Spleen (tissue), 11 donors: ENCODE measurements at regions not wholly inside any gene's neighbourhood (a gene's known extent, or its start where the extent isn't known, plus 50 kb on each side); places are given as distances from the start of the nearest gene placed in this dataset.

ENCODE experiments used
- DNase-seq: peaks from one replicate; pipeline ENCODE4 v3.0.0-alpha.2; 2020
- H3K27ac ChIP-seq, 8 donors: fragments of 200-600 bp; sonication (generic) in 7 of 8; 1 replicate in 4 of 8; 2 replicates in 4 of 8; pipeline versions ENCODE4 v1.5.0 to v1.8.0; 2016 to 2021; ENCODE audit warnings: inconsistent platforms in 4 of 8, mild to moderate bottlenecking in 4 of 8, moderate library complexity in 1 of 8
- H3K27me3 ChIP-seq, 7 donors: fragments of 200-600 bp; sonication (generic) in 6 of 7; replicated peaks in 1 of 7; 1 replicate in 4 of 7; 2 replicates in 3 of 7; pipeline versions ENCODE4 v1.5.0 to v1.8.0; 2016 to 2021; ENCODE audit warnings: inconsistent platforms in 3 of 7, mild to moderate bottlenecking in 1 of 7
- H3K36me3 ChIP-seq, 6 donors: fragments of 200-600 bp; sonication (generic) in 5 of 6; 1 replicate in 4 of 6; 2 replicates in 2 of 6; pipeline versions ENCODE4 v1.5.0 to v1.8.0; 2016 to 2021; ENCODE audit warnings: inconsistent platforms in 2 of 6
- H3K4me1 ChIP-seq, 6 donors: fragments of 200-600 bp; sonication (generic) in 5 of 6; 1 replicate in 3 of 6; 2 replicates in 3 of 6; pipeline versions ENCODE4 v1.5.0 to v1.8.0; 2016 to 2021; ENCODE audit warnings: inconsistent platforms in 3 of 6
- H3K4me3 ChIP-seq, 8 donors: fragments of 200-600 bp; sonication (generic) in 7 of 8; 1 replicate in 4 of 8; 2 replicates in 4 of 8; pipeline versions ENCODE4 v1.5.0 to v1.8.0; 2016 to 2021; ENCODE audit warnings: inconsistent platforms in 4 of 8, mild to moderate bottlenecking in 4 of 8, moderate library complexity in 2 of 8
- H3K9me3 ChIP-seq, 8 donors: fragments of 200-600 bp; sonication (generic) in 7 of 8; 1 replicate in 4 of 8; 2 replicates in 4 of 8; pipeline versions ENCODE4 v1.5.0 to v1.8.0; 2016 to 2021; ENCODE audit warnings: inconsistent platforms in 4 of 8
- CTCF ChIP-seq, 11 experiments: fragments of 200-600 bp in 7 of 11; fragments of 450-650 bp in 4 of 11; sonication (generic) in 4 of 11; IDR thresholded peaks in 8 of 11; conservative IDR thresholded peaks in 3 of 11; 1 replicate in 7 of 11; 2 replicates in 4 of 11; pipeline versions ENCODE4 v1.4.0 to v1.8.0; 2016 to 2021; ENCODE audit warnings: antibody characterized with exemption in 11 of 11, inconsistent platforms in 4 of 11, mild to moderate bottlenecking in 1 of 11
- POLR2A ChIP-seq, 3 donors: fragments of 450-650 bp; IDR thresholded peaks; one replicate each; pipeline ENCODE4 v1.5.1; 2017; ENCODE audit warnings: antibody characterized with exemption in 3 of 3, mild to moderate bottlenecking in 1 of 3
- POLR2AphosphoS5 ChIP-seq, 3 donors: sonication (generic); formaldehyde crosslinking; IDR thresholded peaks; one replicate each; pipeline ENCODE4 v1.5.1; 2017; ENCODE audit warnings: antibody characterized with exemption in 3 of 3
- WGBS, 5 donors: extraction: QIAGEN DNeasy Blood & Tissue Kit in 3 of 5; methylation state at CpG; one replicate each; pipeline versions ENCODE4 v1.1.5 to v1.1.7; 2013 to 2018; 5-methylcytosine and 5-hydroxymethylcytosine counted together
- intact Hi-C: fragments of 100-400 bp; cut with DNase I; formaldehyde crosslinking; loops from one replicate; pipeline ENCODE4 v1.15.0; 2023; ENCODE audit warnings: low total_unique reads
- donor health status: healthy with polysubstance abuse.
- donor health status: DM: no; HTN: no; CAD: no; lungs with moderate emphysema.
- donor health status: DM: no; HTN: no; CAD: no.
- donor health status: Bipolar disorder and iron deficiency.
- donor health status: healthy.
- donor health status: DM: no; HTN: no; CAD: no.
- donor health status: DM: yes; HTN: yes; CAD: no.

DNA sequence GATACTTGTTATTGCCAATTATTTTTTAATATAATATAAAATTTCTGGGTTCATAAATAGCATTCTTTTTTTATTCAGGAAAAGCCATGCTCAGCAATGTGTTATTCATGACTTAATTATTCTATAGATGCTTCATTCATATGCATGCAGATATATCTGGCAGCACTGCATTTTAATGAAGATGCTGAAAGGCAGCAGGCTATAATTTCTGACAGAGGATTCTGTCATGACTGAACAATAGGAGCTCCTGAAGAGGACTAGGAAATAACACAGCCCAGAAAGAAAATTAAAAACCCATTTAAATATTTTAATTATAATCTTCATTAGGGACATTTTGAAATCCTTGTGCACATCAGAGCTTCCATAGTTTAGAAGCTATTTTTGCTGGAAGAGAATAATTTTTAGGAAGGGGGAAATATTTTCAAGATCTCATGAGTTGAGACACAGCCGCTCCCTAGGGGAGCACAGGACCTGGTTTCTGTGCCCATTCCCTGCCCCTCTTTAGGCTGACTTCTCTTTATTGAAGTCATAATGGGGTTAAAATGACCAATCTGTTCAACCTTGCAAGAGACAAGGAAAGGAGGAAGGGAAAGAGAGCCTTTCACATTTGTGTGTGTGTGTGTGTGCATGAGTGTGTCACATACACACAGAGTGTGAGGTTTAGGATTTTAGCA, 83.9 kb downstream of the RPE65 start:
- H3K36me3 ChIP-seq, result no peaks in the 10 kb centered on the region

GRCh38 chr1:68363339-68363738, 86.4 kb downstream of the RPE65 start:
- intact Hi-C loops, result no loop called here
- no peak overlapping the region for H3K27ac ChIP-seq
- peaks cover 0 to 21% (median 12%) of the 10 kb centered on the region in 6 donors for H3K4me1 ChIP-seq
- no peak for DNase-seq
- H3K9me3 ChIP-seq, result no peaks in the 10 kb centered on the region
- no peak overlapping the region for H3K4me3 ChIP-seq
- no peaks in the 10 kb centered on the region for H3K36me3 ChIP-seq
- no peaks in the 10 kb centered on the region for H3K27me3 ChIP-seq
- TF ChIP-seq POLR2AphosphoS5 (IDR thresholded peaks at IDR 0.05) (no peak), CTCF (IDR thresholded peaks at IDR 0.05 in 8 of 11, conservative IDR thresholded peaks at IDR 0.05 in 3 of 11) (no peak), POLR2A (IDR thresholded peaks at IDR 0.05) (no peak)

More for the DNA sequence above, 83.9 kb downstream of the RPE65 start:
- no peak for TF ChIP-seq POLR2AphosphoS5 (IDR thresholded peaks at IDR 0.05)
- no peak for TF ChIP-seq POLR2A (IDR thresholded peaks at IDR 0.05)
- TF ChIP-seq CTCF (IDR thresholded peaks at IDR 0.05 in 8 of 11, conservative IDR thresholded peaks at IDR 0.05 in 3 of 11), result no peak
- intact Hi-C loops, result no loop called here
- peaks cover 0 to 6% (median 0%) of the 10 kb centered on the region in 6 donors for H3K4me1 ChIP-seq
- H3K9me3 ChIP-seq, result no peaks in the 10 kb centered on the region
- DNase-seq, result no peak
- 93 to 100% (median 97%) methylated on average over 1 of the region's 1 CpG for WGBS, 5 donors
- no peak overlapping the region for H3K4me3 ChIP-seq
- no peaks in the 10 kb centered on the region for H3K27me3 ChIP-seq
- H3K27ac ChIP-seq, result no peak overlapping the region

DNA sequence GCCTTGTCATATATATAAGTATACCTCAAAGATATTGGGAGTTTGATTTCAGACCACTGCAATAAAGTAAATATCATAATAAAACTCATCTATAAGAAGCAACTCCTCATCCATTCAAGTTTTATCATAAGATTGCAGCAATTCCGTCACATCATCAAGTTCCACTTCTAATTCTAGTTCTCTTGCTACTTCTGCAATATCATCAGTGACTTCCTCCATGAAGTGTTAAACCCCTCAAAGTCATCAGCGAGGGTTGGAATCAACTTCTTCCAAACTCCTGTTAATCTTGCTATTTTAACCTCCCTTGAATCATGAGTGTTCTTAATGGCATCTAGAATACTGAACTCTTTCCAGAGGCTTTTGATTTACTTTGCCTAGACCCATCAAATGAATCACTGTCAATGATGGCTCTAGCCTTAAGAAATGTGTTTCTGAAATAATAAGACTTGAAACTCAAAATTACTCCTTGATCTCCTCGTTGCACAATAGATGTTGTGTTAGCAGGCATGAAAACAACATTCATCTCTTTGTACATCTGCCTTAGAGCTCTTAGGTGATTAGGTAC, 88.3 kb downstream of the RPE65 start:
- DNase-seq, result no peak
- intact Hi-C loops, result no loop called here
- Histone ChIP-seq H3K36me3 (no peaks in the 10 kb centered on the region), H3K4me1 (peaks cover 0 to 28% (median 19%) of the 10 kb centered on the region in 6 donors), H3K4me3 (no peak overlapping the region), H3K27ac (peak overlapping the region in 3 of 8 donors; percentile 26 to 27 (median 27)), H3K27me3 (no peaks in the 10 kb centered on the region), H3K9me3 (no peaks in the 10 kb centered on the region)
- TF ChIP-seq POLR2A (IDR thresholded peaks at IDR 0.05), result no peak
- TF ChIP-seq CTCF (IDR thresholded peaks at IDR 0.05 in 8 of 11, conservative IDR thresholded peaks at IDR 0.05 in 3 of 11), result no peak
- no peak for TF ChIP-seq POLR2AphosphoS5 (IDR thresholded peaks at IDR 0.05)
- 43 to 71% (median 57%) methylated on average over 3 of the region's 3 CpGs for WGBS, 5 donors

- no peaks in the 10 kb centered on the region for H3K27me3 ChIP-seq
- no peaks in the 10 kb centered on the region for H3K9me3 ChIP-seq
- H3K4me1 ChIP-seq, result peaks cover 0 to 28% (median 19%) of the 10 kb centered on the region in 6 donors
- no peak for DNase-seq
- no peak for TF ChIP-seq POLR2A (IDR thresholded peaks at IDR 0.05)
- peak in 1 of 3 donors; percentile 12 for TF ChIP-seq POLR2AphosphoS5 (IDR thresholded peaks at IDR 0.05)
- 32 to 54% (median 45%) methylated on average over 2 of the region's 2 CpGs for WGBS, 5 donors
- intact Hi-C loops, result no loop called here
- no peaks in the 10 kb centered on the region for H3K36me3 ChIP-seq
- H3K27ac ChIP-seq, result peak overlapping the region in 6 of 8 donors; percentile 28 to 68 (median 59)
- no peak overlapping the region for H3K4me3 ChIP-seq
Observed at GRCh38 chr1:68359045-68359444, 90.7 kb downstream of the RPE65 start.
